ENCODE measurements at regions not wholly inside any gene's neighbourhood (a gene's known extent, or its start where the extent isn't known, plus 50 kb on each side); places are given as distances from the start of the nearest gene placed in this dataset.

DNA sequence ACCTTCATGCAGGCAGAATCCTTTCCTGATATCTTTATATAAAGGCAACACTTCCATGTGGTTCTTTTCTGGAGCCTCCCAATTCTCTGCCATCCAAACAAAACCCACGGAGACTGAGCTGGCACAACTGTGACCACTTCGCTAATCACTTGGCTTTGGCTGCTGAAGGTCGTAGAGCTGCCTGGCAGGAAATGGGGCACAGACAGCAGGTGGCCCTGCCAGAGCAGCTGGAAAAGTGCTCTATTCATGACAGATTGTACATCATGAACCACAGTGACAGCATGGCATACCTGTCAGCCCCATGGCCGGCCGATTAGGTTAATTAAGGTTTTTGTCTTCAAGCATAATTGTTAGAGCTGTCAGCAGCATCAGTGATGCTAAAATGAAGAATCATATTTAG is 141.9 kb upstream of the ANKRD55 start:
- TF ChIP-seq YY1 (IDR thresholded peaks at IDR 0.05; ENCODE audit: insufficient read depth, insufficient read length) = no peak
- no peak for TF ChIP-seq ZNF274 (IDR thresholded peaks at IDR 0.05; ENCODE audit: low read depth, low read length)

All from NT2/D1 (cell line).